ENCODE measurements at regions not wholly inside any gene's neighbourhood (a gene's known extent, or its start where the extent isn't known, plus 50 kb on each side); places are given as distances from the start of the nearest gene placed in this dataset.

DNA sequence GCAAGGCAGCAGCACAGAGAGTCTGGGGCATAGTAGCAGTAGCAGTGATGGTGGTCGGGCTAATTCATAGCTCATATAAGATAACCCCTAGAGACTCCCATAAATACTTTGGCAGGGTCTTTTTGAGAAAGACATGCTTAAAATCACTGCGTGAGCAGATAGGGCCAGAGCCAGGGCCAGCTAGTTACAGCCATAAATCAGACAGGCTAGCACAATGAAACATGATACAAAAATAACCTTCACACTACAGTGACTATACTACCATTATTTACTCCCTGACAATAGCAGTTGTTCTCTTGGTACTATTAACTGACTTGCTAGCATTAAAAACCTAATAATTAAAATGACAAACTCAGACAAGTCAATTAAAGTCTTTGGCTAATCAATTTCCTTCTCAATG, 295.9 kb downstream of the SMARCA1 start:
- no peak overlapping the region for H3K4me3 Mint-ChIP-seq
- no peaks in the 10 kb centered on the region for H3K4me1 Mint-ChIP-seq
- H3K4me1 ChIP-seq (ENCODE audit: control insufficient read depth in 2 of 2, insufficient read depth in 2 of 2, low read length in 2 of 2): no peaks in the 10 kb centered on the region
- H3K9me3 Mint-ChIP-seq (ENCODE audit: insufficient read depth): no peaks in the 10 kb centered on the region
- H3K79me2 ChIP-seq (ENCODE audit: control insufficient read depth, insufficient read depth, low read length): no peaks in the 10 kb centered on the region
- intact Hi-C loops (cut with micrococcal nuclease): no loop called here
- POLR2A ChIA-PET: no interaction called here
- no peak overlapping the region for H3K4me3 ChIP-seq (ENCODE audit: control extremely low read depth in 1 of 5, extremely low read depth in 1 of 5, insufficient read depth in 1 of 5, low read depth in 2 of 5, low read length in 4 of 5)
- no peak overlapping the region for H2AFZ ChIP-seq (ENCODE audit: insufficient read depth, low read depth, low read length, poor library complexity, severe bottlenecking)
- no peaks in the 10 kb centered on the region for H4K20me1 ChIP-seq (ENCODE audit: control insufficient read depth, insufficient read depth, low read length, poor library complexity, severe bottlenecking)
- no peak overlapping the region for H3K9ac ChIP-seq (ENCODE audit: low read length)
- 100% methylated on average over 1 of the region's 2 CpGs for WGBS (ENCODE audit: insufficient coverage)
- TF ChIP-seq EZH2 (IDR thresholded peaks at IDR 0.05; ENCODE audit: borderline replicate concordance, insufficient read depth, low read depth, low read length, poor library complexity, severe bottlenecking): no peak
- no peak for TF ChIP-seq CTCF (IDR thresholded peaks at IDR 0.05)
- no peaks in the 10 kb centered on the region for H3K36me3 ChIP-seq (replicated peaks in 1 of 2; ENCODE audit: control extremely low read depth in 1 of 2, control insufficient read depth in 1 of 2, extremely low read depth in 1 of 2, insufficient read depth in 2 of 2, low read length in 1 of 2)
- CTCF ChIA-PET: no interaction called here
- H3K9me3 ChIP-seq (ENCODE audit: control extremely low read depth in 1 of 3, control insufficient read depth in 2 of 3, insufficient read depth in 1 of 3, low read length in 2 of 3): no peaks in the 10 kb centered on the region
- no peak overlapping the region for H3K27ac ChIP-seq (ENCODE audit: low read length in 2 of 2)
- DNase-seq: no peak
- no peak overlapping the region for H3K4me2 ChIP-seq (replicated peaks; ENCODE audit: low read depth, low read length, poor library complexity, severe bottlenecking)
- ATAC-seq (ENCODE audit: low read depth): no peak
- H3K27ac Mint-ChIP-seq: no peak overlapping the region
- no peaks in the 10 kb centered on the region for H3K27me3 ChIP-seq (replicated peaks in 1 of 4; ENCODE audit: control extremely low read depth in 1 of 4, control insufficient read depth in 3 of 4, insufficient read depth in 4 of 4, low read length in 3 of 4)
- no peaks in the 10 kb centered on the region for H3K27me3 Mint-ChIP-seq

DNA sequence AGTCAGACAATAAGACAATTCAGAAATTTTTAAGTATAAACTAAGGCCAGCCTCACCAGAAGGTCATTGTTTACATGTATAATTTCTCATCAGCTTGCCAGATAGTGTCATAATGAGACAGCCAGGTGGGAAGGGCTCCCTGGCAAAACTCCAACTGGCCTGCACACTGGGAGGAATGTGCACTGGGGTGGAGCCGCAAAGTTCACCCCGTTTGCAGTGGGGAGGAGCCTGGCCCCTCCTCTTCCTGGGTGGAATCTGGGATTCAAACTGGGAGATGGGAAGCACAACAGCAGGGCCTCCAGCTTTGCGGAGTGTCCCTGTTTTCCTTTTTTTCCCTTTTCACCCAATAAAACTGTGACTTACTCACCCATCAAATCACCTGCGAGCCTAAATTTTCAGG, 329.9 kb downstream of the SMARCA1 start:
- intact Hi-C loops (cut with micrococcal nuclease): no loop called here
- Mint-ChIP-seq H3K4me3 (no peak overlapping the region), H3K4me1 (no peaks in the 10 kb centered on the region), H3K27me3 (no peaks in the 10 kb centered on the region), H3K9me3 (ENCODE audit: insufficient read depth) (no peaks in the 10 kb centered on the region), H3K27ac (no peak overlapping the region)
- Histone ChIP-seq H2AFZ (ENCODE audit: insufficient read depth, low read depth, low read length, poor library complexity, severe bottlenecking) (no peak overlapping the region), H3K4me1 (ENCODE audit: control insufficient read depth in 2 of 2, insufficient read depth in 2 of 2, low read length in 2 of 2) (no peaks in the 10 kb centered on the region), H3K4me3 (ENCODE audit: control extremely low read depth in 1 of 5, extremely low read depth in 1 of 5, insufficient read depth in 1 of 5, low read depth in 2 of 5, low read length in 4 of 5) (no peak overlapping the region), H3K4me2 (replicated peaks; ENCODE audit: low read depth, low read length, poor library complexity, severe bottlenecking) (no peak overlapping the region), H3K27ac (ENCODE audit: low read length in 2 of 2) (no peak overlapping the region), H4K20me1 (ENCODE audit: control insufficient read depth, insufficient read depth, low read length, poor library complexity, severe bottlenecking) (no peaks in the 10 kb centered on the region), H3K27me3 (replicated peaks in 1 of 4; ENCODE audit: control extremely low read depth in 1 of 4, control insufficient read depth in 3 of 4, insufficient read depth in 4 of 4, low read length in 3 of 4) (no peaks in the 10 kb centered on the region), H3K9me3 (ENCODE audit: control extremely low read depth in 1 of 3, control insufficient read depth in 2 of 3, insufficient read depth in 1 of 3, low read length in 2 of 3) (no peaks in the 10 kb centered on the region), H3K9ac (ENCODE audit: low read length) (no peak overlapping the region), H3K79me2 (ENCODE audit: control insufficient read depth, insufficient read depth, low read length) (no peaks in the 10 kb centered on the region), H3K36me3 (replicated peaks in 1 of 2; ENCODE audit: control extremely low read depth in 1 of 2, control insufficient read depth in 1 of 2, extremely low read depth in 1 of 2, insufficient read depth in 2 of 2, low read length in 1 of 2) (no peaks in the 10 kb centered on the region)
- ATAC-seq (ENCODE audit: low read depth): no peak
- POLR2A ChIA-PET: no interaction called here
- 100% methylated on average over 1 of the region's 4 CpGs for WGBS (ENCODE audit: insufficient coverage)
- TF ChIP-seq EZH2 (IDR thresholded peaks at IDR 0.05; ENCODE audit: borderline replicate concordance, insufficient read depth, low read depth, low read length, poor library complexity, severe bottlenecking): no peak
- TF ChIP-seq CTCF (IDR thresholded peaks at IDR 0.05): no peak
- CTCF ChIA-PET: no interaction called here
- DNase-seq: no peak
